K562 (cell line): ENCODE measurements at regions not wholly inside any gene's neighbourhood (a gene's known extent, or its start where the extent isn't known, plus 50 kb on each side); places are given as distances from the start of the nearest gene placed in this dataset.

Experiments
- ATAC-seq: fragments of 200-7000 bp; cut with Tn5 transposase; 3 replicates; pipeline ENCODE4 v1.9.1; 2020; ENCODE audit warnings: moderate library complexity
- BruUV-seq: library from RNA; stranded (reverse); fragments of 400-500 nt; replicated peaks from 2 replicates; lab custom pipeline; 2021; lab: Mats Ljungman, UMichigan
- CTCF ChIA-PET: fragments of 300-600 bp; formaldehyde crosslinking; extraction: SDS; loops from one replicate; lab custom pipeline; 2021; ENCODE audit warnings: low intra/inter-chr PET ratio; lab: Yijun Ruan, JAX
- POLR2A ChIA-PET: fragments of 300-600, 350-650 bp; sonication (Branson Sonifier 250); formaldehyde crosslinking; extraction: SDS; loops from one replicate; lab custom pipeline; 2021; ENCODE audit warnings: antibody characterized with exemption, inconsistent platforms; lab: Yijun Ruan, JAX
- DNase-seq, 4 experiments: peaks; one replicate each; pipeline versions ENCODE4 v3.0.0 to v3.0.0-alpha.2; 2011 to 2018; ENCODE audit warnings: low spot score in 3 of 4, mixed read lengths in 3 of 4; ENCODE audit errors: extremely low read depth in 1 of 4
- FAIRE-seq: peaks from 2 replicates; lab custom pipeline; 2011; peaks lifted over from hg19 to GRCh38; lab: Jason Lieb, UNC
- H2AFZ ChIP-seq: 2 replicates; pipeline ENCODE4 v1.6.0; 2011; ENCODE audit warnings: low read depth, low read length, control low read depth, inconsistent platforms
- H3K27ac ChIP-seq: fragments of 200-600 bp; 3 replicates; pipeline ENCODE4 v1.8.0; 2011; ENCODE audit warnings: low read depth, mild to moderate bottlenecking, control low read depth, inconsistent platforms, low read length, moderate library complexity, mixed read lengths; ENCODE audit errors: extremely low read depth
- H3K27me3 ChIP-seq, 2 experiments: fragments of 300-600 bp in 1 of 2; 2 replicates in 1 of 2; 3 replicates in 1 of 2; pipeline versions ENCODE4 v1.6.0 to v1.8.0; 2011; ENCODE audit warnings: inconsistent platforms in 2 of 2, low read length in 2 of 2, mild to moderate bottlenecking in 1 of 2, mixed read lengths in 1 of 2, moderate library complexity in 1 of 2; ENCODE audit not compliant: control insufficient read depth in 2 of 2, insufficient read depth in 2 of 2
- H3K36me3 ChIP-seq: fragments of 300-600 bp; 3 replicates; pipeline ENCODE4 v1.8.0; 2011; ENCODE audit warnings: mild to moderate bottlenecking, low read length, inconsistent platforms; ENCODE audit not compliant: control insufficient read depth, insufficient read depth
- H3K4me1 ChIP-seq, 2 experiments: fragments of 200-600 bp in 1 of 2; replicated peaks in 1 of 2; 2 replicates in 1 of 2; 3 replicates in 1 of 2; pipeline versions ENCODE4 v1.5.1 to v1.8.0; 2011; ENCODE audit warnings: inconsistent platforms in 2 of 2, low read length in 2 of 2, mild to moderate bottlenecking in 1 of 2, mixed read lengths in 1 of 2, moderate library complexity in 1 of 2; ENCODE audit not compliant: control insufficient read depth in 2 of 2, insufficient read depth in 2 of 2
- H3K4me2 ChIP-seq: 2 replicates; pipeline ENCODE4 v1.6.1; 2011; ENCODE audit warnings: low read length, control low read depth, inconsistent platforms, mixed read lengths; ENCODE audit not compliant: insufficient read depth
- H3K4me3 ChIP-seq: fragments of 200-600 bp; sonication (generic), shearing (Covaris generic); 2 replicates; pipeline ENCODE4 v1.5.1; 2016; ENCODE audit warnings: control low read depth, inconsistent platforms
- H3K79me2 ChIP-seq: fragments of 200-600 bp; 3 replicates; pipeline ENCODE4 v1.8.0; 2011; ENCODE audit warnings: low read length, inconsistent platforms; ENCODE audit not compliant: control insufficient read depth, insufficient read depth
- H3K9ac ChIP-seq, 2 experiments: 2 replicates each; pipeline versions ENCODE4 v1.6.0 to v1.6.1; 2011; ENCODE audit warnings: low read depth in 2 of 2, low read length in 2 of 2, control low read depth in 1 of 2, inconsistent platforms in 1 of 2, mild to moderate bottlenecking in 1 of 2, mixed read lengths in 1 of 2; ENCODE audit not compliant: insufficient read depth in 1 of 2
- H3K9me1 ChIP-seq: one replicate; pipeline ENCODE4 v1.6.0; 2011; ENCODE audit warnings: inconsistent platforms, mild to moderate bottlenecking, low read length, moderate library complexity; ENCODE audit not compliant: control insufficient read depth, insufficient read depth
- H3K9me3 ChIP-seq: replicated peaks from 2 replicates; pipeline ENCODE4 v1.5.1; 2011; ENCODE audit warnings: low read depth, low read length, inconsistent platforms; ENCODE audit not compliant: control insufficient read depth, insufficient read depth
- H4K20me1 ChIP-seq: replicated peaks from 2 replicates; pipeline ENCODE4 v1.6.1; 2011; ENCODE audit warnings: low read length, inconsistent platforms, mixed read lengths; ENCODE audit not compliant: control insufficient read depth, insufficient read depth
- BRD4 ChIP-seq: fragments of 200-600 bp; sonication (generic); IDR thresholded peaks from 2 replicates; pipeline ENCODE4 v1.6.1; 2017; ENCODE audit warnings: inconsistent platforms
- CBX3 ChIP-seq, 2 experiments: IDR thresholded peaks; 1 replicate in 1 of 2; 2 replicates in 1 of 2; pipeline ENCODE4 v1.6.1; 2012; ENCODE audit warnings: inconsistent platforms in 2 of 2, low read length in 2 of 2, borderline replicate concordance in 1 of 2, control low read depth in 1 of 2
- CC2D1A ChIP-seq: fragments of 450-650 bp; IDR thresholded peaks from 2 replicates; pipeline ENCODE4 v1.6.1; 2017; ENCODE audit warnings: mild to moderate bottlenecking
- DACH1 ChIP-seq: fragments of 450-650 bp; IDR thresholded peaks from 2 replicates; pipeline ENCODE4 v1.6.1; 2018; ENCODE audit not compliant: partially characterized antibody
- GTF2F1 ChIP-seq: IDR thresholded peaks from 2 replicates; pipeline ENCODE4 v1.6.1; 2011; ENCODE audit warnings: low read depth, low read length, improper control_type of control experiment
- HES1 ChIP-seq: fragments of 450-650 bp; IDR thresholded peaks from 2 replicates; pipeline ENCODE4 v1.6.1; 2016; ENCODE audit warnings: low read depth, mild to moderate bottlenecking, moderate library complexity
- MTA3 ChIP-seq: fragments of 450-650 bp; formaldehyde crosslinking; IDR thresholded peaks from 2 replicates; pipeline ENCODE4 v1.6.1; 2017; ENCODE audit warnings: mild to moderate bottlenecking, borderline replicate concordance
- PKNOX1 ChIP-seq: fragments of 450-650 bp; IDR thresholded peaks from 2 replicates; pipeline ENCODE4 v1.6.1; 2016
- POU5F1 ChIP-seq: fragments of 150-350 bp; IDR thresholded peaks from 2 replicates; pipeline ENCODE4 v1.6.1; 2014; ENCODE audit warnings: borderline replicate concordance, low read length, low read depth, mild to moderate bottlenecking; ENCODE audit not compliant: partially characterized antibody
- RBM15 ChIP-seq: fragments of 200-400 bp; formaldehyde crosslinking; IDR thresholded peaks from 2 replicates; pipeline ENCODE4 v1.6.1; 2018; ENCODE audit warnings: mild to moderate bottlenecking, low read length, moderate library complexity; ENCODE audit not compliant: insufficient read depth
- TEAD1 ChIP-seq, 2 experiments: fragments of 450-650 bp in 1 of 2; sonication (generic) in 1 of 2; formaldehyde crosslinking; IDR thresholded peaks; 2 replicates each; pipeline versions ENCODE4 v1.4.0 to v1.8.0; 2020 to 2022; ENCODE audit warnings: mild to moderate bottlenecking in 2 of 2, missing genetic modification reagents in 1 of 2
- TGIF2 ChIP-seq: sonication (generic); formaldehyde crosslinking; IDR thresholded peaks from 2 replicates; pipeline ENCODE4 v1.8.1; 2022; ENCODE audit warnings: mild to moderate bottlenecking, missing genetic modification reagents, moderate library complexity
- ZNF407 ChIP-seq: fragments of 450-650 bp; IDR thresholded peaks from 2 replicates; pipeline ENCODE4 v1.6.1; 2016; ENCODE audit warnings: low read depth
- WGBS: fragments of 100-300 bp; shearing (Covaris generic); methylation state at CpG from one replicate; pipeline ENCODE4 v1.1.6; 2016; ENCODE audit warnings: low coverage, mixed read lengths; ENCODE audit not compliant: insufficient coverage; ENCODE audit errors: missing lambda C conversion rate; 5-methylcytosine and 5-hydroxymethylcytosine counted together
- in situ Hi-C: fragments of 300-500 bp; cut with MboI; formaldehyde crosslinking; loops from 4 replicates; pipeline ENCODE4 v1.15.0; 2018; ENCODE audit warnings: inconsistent platforms, mixed read lengths
- intact Hi-C: fragments of 100-400 bp; cut with micrococcal nuclease; formaldehyde crosslinking; loops from 2 replicates; pipeline ENCODE4 v1.14.2; 2022

- BruUV-seq = no TSS peak
- Histone ChIP-seq H3K27ac (no peak overlapping the region), H3K4me2 (no peak overlapping the region), H3K4me3 (no peak overlapping the region), H4K20me1 (0 out of 2 replicates have a peak, but pooled peaks cover 3% of the 10 kb centered on the region), H3K4me1 (peaks cover 0 to 7% of the 10 kb centered on the region in 2 experiments; a peak in 2 of 5 replicates), H2AFZ (no peak overlapping the region), H3K36me3 (no peaks in the 10 kb centered on the region), H3K9ac (no peak overlapping the region), H3K27me3 (peaks cover 0 to 54% of the 10 kb centered on the region in 2 experiments; a peak in 3 of 5 replicates), H3K9me3 (no peaks in the 10 kb centered on the region), H3K9me1 (no peaks in the 10 kb centered on the region), H3K79me2 (no peaks in the 10 kb centered on the region)
- no peak for ATAC-seq
- CTCF ChIA-PET = no interaction called here
- intact Hi-C loops (no loop called here), in situ Hi-C loops (no loop called here)
- no peak for FAIRE-seq
- POLR2A ChIA-PET = interaction anchor here (0.6 kb wide), 2 partner anchors 19 to 92 kb away, joined by 3 to 4 read pairs; no protein-coding TSS in a partner anchor
- 2% methylated on average over 14 of the region's 15 CpGs for WGBS
- DNase-seq = no peak
- TF ChIP-seq CBX3 (IDR thresholded peaks at IDR 0.05; ENCODE audit: borderline replicate concordance in 1 of 2, low read length in 2 of 2) = no peak
- no peak for TF ChIP-seq DACH1
- TF ChIP-seq HES1 = no peak
- TF ChIP-seq BRD4 = no peak
- TF ChIP-seq TEAD1 (CRISPR knock-in tag; IDR thresholded peaks at IDR 0.05) = no peak
- no peak for TF ChIP-seq POU5F1
- TF ChIP-seq TGIF2 (CRISPR knock-in tag) = no peak
- no peak for TF ChIP-seq ZNF407
- no peak for TF ChIP-seq CC2D1A
- TF ChIP-seq RBM15 = no peak
- no peak for TF ChIP-seq MTA3
- no peak for TF ChIP-seq PKNOX1
- TF ChIP-seq GTF2F1 = no peak
Observed at GRCh38 chr3:127068111-127068810, 85.3 kb downstream of the PLXNA1 start.
